ENCODE measurements at regions not wholly inside any gene's neighbourhood (a gene's known extent, or its start where the extent isn't known, plus 50 kb on each side); places are given as distances from the start of the nearest gene placed in this dataset.

DNA sequence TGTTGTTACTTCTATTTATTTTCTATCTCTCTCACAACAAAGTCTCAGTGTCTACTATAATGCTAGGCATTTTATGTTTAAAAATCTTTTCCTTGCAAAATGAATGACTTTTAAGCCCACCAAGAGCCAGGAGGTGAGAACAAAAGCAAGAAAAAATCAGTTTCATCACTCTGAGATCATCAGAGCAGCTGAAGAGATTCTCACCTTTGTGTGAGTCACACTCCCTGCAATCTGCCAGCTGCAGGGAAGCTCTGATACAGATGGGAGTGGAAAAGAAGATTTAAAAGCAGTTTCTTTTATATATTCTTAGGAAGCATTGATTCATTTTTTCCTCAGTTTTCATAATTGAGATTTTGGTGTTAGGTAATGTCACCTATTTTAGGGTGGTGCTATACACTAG, 107.6 kb downstream of the LHX9 start:
- no peak overlapping the region for H3K27ac ChIP-seq
- TF ChIP-seq, protein P1, sequence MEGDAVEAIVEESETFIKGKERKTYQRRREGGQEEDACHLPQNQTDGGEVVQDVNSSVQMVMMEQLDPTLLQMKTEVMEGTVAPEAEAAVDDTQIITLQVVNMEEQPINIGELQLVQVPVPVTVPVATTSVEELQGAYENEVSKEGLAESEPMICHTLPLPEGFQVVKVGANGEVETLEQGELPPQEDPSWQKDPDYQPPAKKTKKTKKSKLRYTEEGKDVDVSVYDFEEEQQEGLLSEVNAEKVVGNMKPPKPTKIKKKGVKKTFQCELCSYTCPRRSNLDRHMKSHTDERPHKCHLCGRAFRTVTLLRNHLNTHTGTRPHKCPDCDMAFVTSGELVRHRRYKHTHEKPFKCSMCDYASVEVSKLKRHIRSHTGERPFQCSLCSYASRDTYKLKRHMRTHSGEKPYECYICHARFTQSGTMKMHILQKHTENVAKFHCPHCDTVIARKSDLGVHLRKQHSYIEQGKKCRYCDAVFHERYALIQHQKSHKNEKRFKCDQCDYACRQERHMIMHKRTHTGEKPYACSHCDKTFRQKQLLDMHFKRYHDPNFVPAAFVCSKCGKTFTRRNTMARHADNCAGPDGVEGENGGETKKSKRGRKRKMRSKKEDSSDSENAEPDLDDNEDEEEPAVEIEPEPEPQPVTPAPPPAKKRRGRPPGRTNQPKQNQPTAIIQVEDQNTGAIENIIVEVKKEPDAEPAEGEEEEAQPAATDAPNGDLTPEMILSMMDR (conservative IDR thresholded peaks at IDR 0.05; ENCODE audit: low read depth), result no peak
- POLR2A ChIA-PET (ENCODE audit: low non-redundant PET), result no interaction called here
- peak; percentile 74 for DNase-seq (ENCODE audit: low spot score)
- CTCF ChIA-PET, result interaction anchor here (0.7 kb wide), 2 partner anchors 258 to 623 kb away, joined by 3 read pairs; no protein-coding TSS in a partner anchor

DNA sequence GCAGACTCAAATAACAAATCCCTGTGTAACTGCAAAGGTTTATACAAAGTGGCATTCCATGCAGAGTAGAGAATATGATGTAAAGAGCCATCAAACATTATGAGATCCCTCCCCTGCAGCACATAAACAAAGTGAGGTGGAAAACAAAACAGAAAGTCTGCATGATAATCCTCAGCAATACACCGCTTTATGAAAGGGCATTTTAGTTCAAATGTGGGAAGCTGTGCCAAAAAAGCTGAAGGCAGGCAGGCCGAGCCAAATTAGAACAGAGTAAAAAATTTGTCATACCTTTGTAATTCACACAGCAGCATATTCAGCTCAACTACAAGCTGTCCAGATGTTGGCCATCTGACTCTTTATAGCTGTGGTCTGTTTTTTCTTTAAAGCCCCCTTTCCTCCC, 113.5 kb downstream of the LHX9 start:
- H3K27ac ChIP-seq, result no peak overlapping the region
- no peak for DNase-seq (ENCODE audit: low spot score)
- TF ChIP-seq, protein P1 (conservative IDR thresholded peaks at IDR 0.05; ENCODE audit: low read depth), result no peak
- POLR2A ChIA-PET (ENCODE audit: low non-redundant PET), result no interaction called here
- CTCF ChIA-PET, result interaction anchor here (0.6 kb wide), 1 partner anchor 242 kb away, joined by 5 read pairs; no protein-coding TSS in a partner anchor

DNA sequence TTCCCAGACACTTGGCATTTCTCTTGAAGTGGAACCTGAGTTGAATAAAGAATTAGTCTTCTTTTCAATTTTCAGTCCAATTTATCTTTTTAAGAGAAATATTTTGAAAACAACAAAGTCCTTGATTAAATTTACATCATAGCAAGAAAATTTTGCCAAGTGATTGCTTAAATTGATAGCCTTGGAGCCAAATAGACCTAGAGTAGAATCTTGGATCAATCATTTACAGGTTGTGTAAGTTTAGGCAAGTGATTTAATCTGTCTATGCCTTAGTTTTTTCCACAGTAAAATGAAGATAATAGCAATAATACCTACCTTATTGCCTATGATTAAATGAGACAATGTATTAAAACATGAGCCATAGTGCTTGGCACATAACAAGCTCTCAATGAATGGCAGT, 113.9 kb downstream of the LHX9 start:
- no peak overlapping the region for H3K27ac ChIP-seq
- DNase-seq (ENCODE audit: low spot score), result no peak
- CTCF ChIA-PET, result interaction anchor here (0.6 kb wide), 1 partner anchor 88 kb away, joined by 3 read pairs; no protein-coding TSS in a partner anchor
- TF ChIP-seq, protein P1 (conservative IDR thresholded peaks at IDR 0.05; ENCODE audit: low read depth), result no peak
- POLR2A ChIA-PET (ENCODE audit: low non-redundant PET), result no interaction called here

DNA sequence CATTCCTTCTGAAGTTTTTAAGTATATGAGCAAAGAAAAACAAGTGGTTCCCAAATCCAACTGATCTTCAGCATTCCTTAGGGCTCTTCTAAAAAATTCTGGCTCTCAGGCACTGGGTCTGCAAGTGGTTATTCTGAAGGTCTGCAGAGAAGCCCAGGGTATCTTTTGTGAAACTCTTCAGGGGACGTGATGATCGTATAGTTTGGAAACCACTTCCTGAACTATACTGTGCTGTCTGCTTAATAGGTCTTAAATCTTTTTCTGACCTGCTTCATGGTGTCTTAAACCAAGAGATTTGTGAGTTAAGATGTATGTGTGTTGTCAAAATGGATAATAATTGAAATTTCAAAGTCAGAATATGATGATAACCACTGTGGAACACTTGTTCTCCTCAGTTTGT, 115.5 kb downstream of the LHX9 start:
- TF ChIP-seq, protein P1 (conservative IDR thresholded peaks at IDR 0.05; ENCODE audit: low read depth), result no peak
- DNase-seq (ENCODE audit: low spot score), result no peak
- H3K27ac ChIP-seq, result no peak overlapping the region
- POLR2A ChIA-PET (ENCODE audit: low non-redundant PET), result no interaction called here
- CTCF ChIA-PET, result no interaction called here

DNA sequence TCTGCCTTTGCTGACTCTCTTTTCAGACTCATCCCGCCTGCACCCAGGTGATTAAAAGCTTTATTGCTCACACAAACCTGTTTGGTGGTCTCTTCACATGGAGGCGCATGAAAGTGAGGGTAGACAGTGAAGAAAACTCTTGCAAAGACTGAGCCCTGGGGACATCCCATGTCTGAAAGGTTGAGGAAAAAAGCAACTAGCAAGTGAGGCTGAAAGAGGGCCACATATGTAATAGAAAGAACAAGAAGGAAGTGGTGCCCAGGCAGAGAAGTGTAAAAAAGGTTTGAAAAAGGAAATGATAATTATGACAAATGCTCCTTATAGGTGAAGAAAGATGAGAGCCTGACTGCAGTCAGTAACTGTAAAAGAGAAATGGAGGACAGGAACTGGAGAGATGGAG, 115.9 kb upstream of the NEK7 start:
- CTCF ChIA-PET, result no interaction called here
- no peak overlapping the region for H3K27ac ChIP-seq
- no peak for DNase-seq (ENCODE audit: low spot score)
- POLR2A ChIA-PET (ENCODE audit: low non-redundant PET), result no interaction called here
- TF ChIP-seq, protein P1 (conservative IDR thresholded peaks at IDR 0.05; ENCODE audit: low read depth), result no peak

DNA sequence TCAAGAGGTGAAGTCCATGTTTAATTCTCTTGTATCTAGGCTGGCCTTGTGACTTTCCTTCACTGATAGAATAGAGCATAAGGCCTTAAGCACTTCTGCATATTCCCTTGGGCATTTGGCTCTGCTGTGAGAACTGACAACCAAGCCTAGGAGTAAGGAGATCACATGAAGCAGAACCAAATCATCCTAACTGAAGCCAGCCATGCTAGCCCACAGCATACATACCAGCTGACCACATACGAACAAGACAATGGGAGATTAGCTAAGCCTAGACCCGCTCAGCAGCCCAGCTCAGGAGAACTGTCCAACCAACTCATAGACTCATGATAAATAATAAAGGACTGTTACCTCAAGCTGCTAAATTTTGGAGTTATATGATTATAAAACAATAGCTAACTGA, 114.6 kb upstream of the NEK7 start:
- TF ChIP-seq, protein P1 (conservative IDR thresholded peaks at IDR 0.05; ENCODE audit: low read depth), result no peak
- ChIA-PET CTCF (interaction anchor here (0.7 kb wide), 1 partner anchor 391 kb away, joined by 3 read pairs; no protein-coding TSS in a partner anchor), POLR2A (ENCODE audit: low non-redundant PET) (no interaction called here)
- H3K27ac ChIP-seq, result no peak overlapping the region
- no peak for DNase-seq (ENCODE audit: low spot score)

DNA sequence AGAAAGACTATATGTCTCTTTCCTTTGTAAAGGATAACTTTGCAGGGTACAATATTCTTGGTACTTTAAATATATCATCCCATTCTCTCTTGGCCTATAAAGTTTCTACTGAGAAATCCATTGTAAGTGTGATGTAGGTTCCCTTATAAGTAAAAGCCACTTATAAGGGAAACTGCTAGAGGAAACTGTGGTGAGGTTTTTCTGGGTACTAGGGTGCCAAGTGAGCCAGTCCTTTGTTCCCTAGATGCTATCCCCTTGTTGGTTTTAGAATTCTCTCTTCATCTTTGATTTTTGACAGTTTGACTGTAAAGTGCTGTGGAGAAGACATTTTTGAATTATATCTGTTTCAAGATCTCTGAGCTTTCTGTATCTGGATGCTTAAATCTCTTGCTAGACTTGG, 108.9 kb upstream of the NEK7 start:
- DNase-seq (ENCODE audit: low spot score), result no peak
- ChIA-PET POLR2A (ENCODE audit: low non-redundant PET) (no interaction called here), CTCF (interaction anchor here (0.5 kb wide), 1 partner anchor 63 kb away, joined by 4 read pairs; no protein-coding TSS in a partner anchor)
- TF ChIP-seq, protein P1 (conservative IDR thresholded peaks at IDR 0.05; ENCODE audit: low read depth), result no peak
- H3K27ac ChIP-seq, result no peak overlapping the region
